ENCODE measurements at regions not wholly inside any gene's neighbourhood (a gene's known extent, or its start where the extent isn't known, plus 50 kb on each side); places are given as distances from the start of the nearest gene placed in this dataset.

DNA sequence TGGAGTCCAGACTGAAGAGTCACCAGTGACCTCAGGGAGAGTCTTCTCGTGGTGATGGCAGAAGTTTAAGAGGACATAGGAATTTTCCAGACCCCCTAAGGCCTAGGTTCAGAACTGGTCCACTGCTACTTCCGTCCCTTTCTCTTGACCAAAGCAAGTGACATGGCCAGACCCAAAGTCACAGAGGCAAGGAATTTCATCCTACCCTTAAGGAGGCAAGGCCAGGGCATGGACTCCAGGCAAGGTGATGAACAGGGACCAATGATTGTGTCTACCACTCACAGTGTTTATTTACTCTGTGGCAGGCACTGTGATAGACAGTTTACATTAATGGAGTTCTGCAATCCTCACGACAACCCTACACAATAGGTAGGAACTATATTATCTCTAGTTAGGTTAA is 265.1 kb downstream of the GLI2 start:
- Histone ChIP-seq H3K9me3 (ENCODE audit: insufficient read depth, low read depth, low read length) (no peaks in the 10 kb centered on the region), H4K20me1 (ENCODE audit: insufficient read depth, low read length) (no peaks in the 10 kb centered on the region), H3K36me3 (ENCODE audit: insufficient read depth, low read length) (no peaks in the 10 kb centered on the region), H3K27me3 (ENCODE audit: insufficient read depth, low read length) (no peaks in the 10 kb centered on the region), H3K4me2 (ENCODE audit: low read length) (no peak overlapping the region), H3K4me3 (ENCODE audit: insufficient read depth, low read depth, low read length) (no peak overlapping the region), H3K27ac (ENCODE audit: low read depth, low read length) (no peak overlapping the region), H3K9ac (ENCODE audit: low read length) (no peak overlapping the region), H3K79me2 (ENCODE audit: insufficient read depth, low read length) (no peaks in the 10 kb centered on the region), H3K4me1 (ENCODE audit: insufficient read depth, low read length) (no peaks in the 10 kb centered on the region), H2AFZ (ENCODE audit: low read depth, low read length) (no peak overlapping the region)
- FAIRE-seq = no peak
- no peak for DNase-seq (ENCODE audit: low read depth)
- H3K9me3 Mint-ChIP-seq (ENCODE audit: unreplicated experiment) = peaks cover 4% of the 10 kb centered on the region
- H3K4me1 Mint-ChIP-seq (ENCODE audit: low read depth, unreplicated experiment) = no peaks in the 10 kb centered on the region
- H3K27me3 Mint-ChIP-seq (ENCODE audit: low read depth, unreplicated experiment) = peaks cover 40% of the 10 kb centered on the region
- TF ChIP-seq, protein P1, sequence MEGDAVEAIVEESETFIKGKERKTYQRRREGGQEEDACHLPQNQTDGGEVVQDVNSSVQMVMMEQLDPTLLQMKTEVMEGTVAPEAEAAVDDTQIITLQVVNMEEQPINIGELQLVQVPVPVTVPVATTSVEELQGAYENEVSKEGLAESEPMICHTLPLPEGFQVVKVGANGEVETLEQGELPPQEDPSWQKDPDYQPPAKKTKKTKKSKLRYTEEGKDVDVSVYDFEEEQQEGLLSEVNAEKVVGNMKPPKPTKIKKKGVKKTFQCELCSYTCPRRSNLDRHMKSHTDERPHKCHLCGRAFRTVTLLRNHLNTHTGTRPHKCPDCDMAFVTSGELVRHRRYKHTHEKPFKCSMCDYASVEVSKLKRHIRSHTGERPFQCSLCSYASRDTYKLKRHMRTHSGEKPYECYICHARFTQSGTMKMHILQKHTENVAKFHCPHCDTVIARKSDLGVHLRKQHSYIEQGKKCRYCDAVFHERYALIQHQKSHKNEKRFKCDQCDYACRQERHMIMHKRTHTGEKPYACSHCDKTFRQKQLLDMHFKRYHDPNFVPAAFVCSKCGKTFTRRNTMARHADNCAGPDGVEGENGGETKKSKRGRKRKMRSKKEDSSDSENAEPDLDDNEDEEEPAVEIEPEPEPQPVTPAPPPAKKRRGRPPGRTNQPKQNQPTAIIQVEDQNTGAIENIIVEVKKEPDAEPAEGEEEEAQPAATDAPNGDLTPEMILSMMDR (IDR thresholded peaks at IDR 0.05; ENCODE audit: insufficient read depth, low read depth, low read length) = no peak
- no peak for TF ChIP-seq EZH2 (IDR thresholded peaks at IDR 0.05; ENCODE audit: insufficient read depth, low read length)
- no peak overlapping the region for H3K27ac Mint-ChIP-seq (ENCODE audit: unreplicated experiment)
- no peaks in the 10 kb centered on the region for H3K36me3 Mint-ChIP-seq (ENCODE audit: low read depth, unreplicated experiment)
- H3K4me3 Mint-ChIP-seq (ENCODE audit: unreplicated experiment) = no peak overlapping the region

DNA sequence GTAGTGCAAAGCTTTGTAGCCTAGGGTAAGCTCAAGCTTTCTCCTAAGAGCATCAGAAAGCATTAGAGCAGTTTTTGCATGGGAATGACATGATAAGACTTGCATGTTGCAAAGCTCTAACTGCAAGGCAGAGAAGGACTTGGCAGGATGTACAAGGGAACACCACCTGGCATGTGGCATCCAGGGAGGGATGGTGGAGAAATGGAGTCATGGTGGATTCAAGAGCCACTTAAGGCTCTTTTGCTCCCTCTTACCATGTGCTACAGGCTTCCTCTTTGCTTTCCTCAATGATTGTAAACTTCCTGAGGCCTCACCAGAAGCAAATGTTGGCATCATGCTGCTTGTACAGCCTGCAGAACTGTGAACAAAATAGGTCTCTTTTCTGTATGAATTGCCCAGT is 266.0 kb downstream of the GLI2 start:
- Histone ChIP-seq H3K4me2 (ENCODE audit: low read length) (no peak overlapping the region), H2AFZ (ENCODE audit: low read depth, low read length) (no peak overlapping the region), H3K4me1 (ENCODE audit: insufficient read depth, low read length) (no peaks in the 10 kb centered on the region), H3K9ac (ENCODE audit: low read length) (no peak overlapping the region), H3K36me3 (ENCODE audit: insufficient read depth, low read length) (no peaks in the 10 kb centered on the region), H3K27ac (ENCODE audit: low read depth, low read length) (no peak overlapping the region), H4K20me1 (ENCODE audit: insufficient read depth, low read length) (no peaks in the 10 kb centered on the region), H3K79me2 (ENCODE audit: insufficient read depth, low read length) (no peaks in the 10 kb centered on the region), H3K27me3 (ENCODE audit: insufficient read depth, low read length) (no peaks in the 10 kb centered on the region), H3K9me3 (ENCODE audit: insufficient read depth, low read depth, low read length) (no peaks in the 10 kb centered on the region), H3K4me3 (ENCODE audit: insufficient read depth, low read depth, low read length) (no peak overlapping the region)
- H3K27ac Mint-ChIP-seq (ENCODE audit: unreplicated experiment) = no peak overlapping the region
- DNase-seq (ENCODE audit: low read depth) (no peak), FAIRE-seq (no peak)
- peaks cover 4% of the 10 kb centered on the region for H3K9me3 Mint-ChIP-seq (ENCODE audit: unreplicated experiment)
- peaks cover 4% of the 10 kb centered on the region for H3K4me1 Mint-ChIP-seq (ENCODE audit: low read depth, unreplicated experiment)
- no peaks in the 10 kb centered on the region for H3K36me3 Mint-ChIP-seq (ENCODE audit: low read depth, unreplicated experiment)
- peaks cover 41% of the 10 kb centered on the region for H3K27me3 Mint-ChIP-seq (ENCODE audit: low read depth, unreplicated experiment)
- H3K4me3 Mint-ChIP-seq (ENCODE audit: unreplicated experiment) = no peak overlapping the region
- TF ChIP-seq, protein P1 (IDR thresholded peaks at IDR 0.05; ENCODE audit: insufficient read depth, low read depth, low read length) = no peak
- TF ChIP-seq EZH2 (IDR thresholded peaks at IDR 0.05; ENCODE audit: insufficient read depth, low read length) = no peak

DNA sequence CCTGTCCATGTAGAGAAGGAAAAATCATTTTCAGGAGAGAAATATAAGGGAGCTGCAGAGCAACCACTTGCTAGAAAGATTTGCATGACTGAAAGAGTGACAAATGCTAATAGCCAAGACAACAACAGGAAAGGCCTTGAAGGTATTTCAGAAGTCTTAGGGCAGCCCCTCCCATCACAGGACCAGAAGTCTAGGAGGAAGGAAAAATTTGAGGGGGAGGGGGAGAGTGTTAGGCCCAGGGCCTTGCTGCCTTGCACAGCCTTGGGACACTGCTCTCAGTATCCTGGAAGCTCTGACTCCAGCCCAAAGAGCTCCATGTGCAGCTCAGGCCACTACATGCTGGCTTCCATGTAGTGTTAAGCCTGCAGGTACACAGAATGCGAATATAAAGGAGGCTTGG is 266.9 kb downstream of the GLI2 start:
- Histone ChIP-seq H3K27ac (ENCODE audit: low read depth, low read length) (no peak overlapping the region), H3K4me2 (ENCODE audit: low read length) (no peak overlapping the region), H4K20me1 (ENCODE audit: insufficient read depth, low read length) (no peaks in the 10 kb centered on the region), H3K36me3 (ENCODE audit: insufficient read depth, low read length) (no peaks in the 10 kb centered on the region), H3K79me2 (ENCODE audit: insufficient read depth, low read length) (no peaks in the 10 kb centered on the region), H3K4me1 (ENCODE audit: insufficient read depth, low read length) (no peaks in the 10 kb centered on the region), H3K4me3 (ENCODE audit: insufficient read depth, low read depth, low read length) (no peak overlapping the region), H2AFZ (ENCODE audit: low read depth, low read length) (no peak overlapping the region), H3K9me3 (ENCODE audit: insufficient read depth, low read depth, low read length) (no peaks in the 10 kb centered on the region), H3K27me3 (ENCODE audit: insufficient read depth, low read length) (no peaks in the 10 kb centered on the region), H3K9ac (ENCODE audit: low read length) (no peak overlapping the region)
- peaks cover 7% of the 10 kb centered on the region for H3K9me3 Mint-ChIP-seq (ENCODE audit: unreplicated experiment)
- H3K4me1 Mint-ChIP-seq (ENCODE audit: low read depth, unreplicated experiment) = peaks cover 4% of the 10 kb centered on the region
- peaks cover 42% of the 10 kb centered on the region for H3K27me3 Mint-ChIP-seq (ENCODE audit: low read depth, unreplicated experiment)
- H3K36me3 Mint-ChIP-seq (ENCODE audit: low read depth, unreplicated experiment) = no peaks in the 10 kb centered on the region
- FAIRE-seq (no peak), DNase-seq (ENCODE audit: low read depth) (no peak)
- no peak for TF ChIP-seq EZH2 (IDR thresholded peaks at IDR 0.05; ENCODE audit: insufficient read depth, low read length)
- TF ChIP-seq, protein P1 (IDR thresholded peaks at IDR 0.05; ENCODE audit: insufficient read depth, low read depth, low read length) = no peak
- no peak overlapping the region for H3K4me3 Mint-ChIP-seq (ENCODE audit: unreplicated experiment)
- no peak overlapping the region for H3K27ac Mint-ChIP-seq (ENCODE audit: unreplicated experiment)
